ENCODE measurements at regions not wholly inside any gene's neighbourhood (a gene's known extent, or its start where the extent isn't known, plus 50 kb on each side); places are given as distances from the start of the nearest gene placed in this dataset.

DNA sequence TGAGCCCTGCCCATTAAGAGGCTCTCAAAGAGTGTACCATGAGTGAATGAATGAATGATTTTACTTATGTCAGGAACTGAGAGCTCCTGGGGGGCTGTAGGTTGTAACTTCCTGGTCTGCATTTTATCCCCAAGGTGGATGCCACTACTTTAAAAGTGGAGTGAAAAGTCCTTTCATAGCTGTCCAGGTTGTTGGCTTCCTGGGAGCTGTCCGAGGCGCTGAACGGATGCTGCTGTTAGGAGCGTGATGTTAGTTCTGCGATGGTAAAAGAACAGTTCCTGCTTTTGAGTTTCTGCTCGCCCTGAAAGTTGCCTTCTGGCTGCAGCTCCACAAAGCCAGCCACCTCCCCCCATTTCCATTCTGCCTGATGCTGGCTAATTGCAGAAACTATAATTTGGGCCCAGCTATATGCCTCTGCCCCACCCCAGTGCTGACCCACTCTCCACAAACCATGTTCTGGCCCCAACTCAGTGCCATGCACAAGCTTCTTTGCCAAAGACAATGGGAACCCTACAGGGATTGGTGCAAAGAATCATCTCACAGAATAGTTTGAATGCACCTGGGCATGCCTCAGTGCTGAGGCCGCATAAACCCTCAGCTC, 330.9 kb upstream of the CDH4 start:
- intact Hi-C loops (cut with DNase I): no loop called here
- H3K27ac ChIP-seq: no peak overlapping the region
- H3K27me3 ChIP-seq: no peaks in the 10 kb centered on the region
- no peak overlapping the region for H3K4me3 ChIP-seq
- H3K4me1 ChIP-seq (ENCODE audit: insufficient read depth): no peaks in the 10 kb centered on the region
- no peaks in the 10 kb centered on the region for H3K9me3 ChIP-seq
- H3K36me3 ChIP-seq: no peaks in the 10 kb centered on the region
- DNase-seq: peak in 3 of 5 donors; percentile 11 to 65 (median 22)
- TF ChIP-seq POLR2A (IDR thresholded peaks at IDR 0.05): no peak
- no peak for TF ChIP-seq EP300 (IDR thresholded peaks at IDR 0.05)
- TF ChIP-seq, protein P1, sequence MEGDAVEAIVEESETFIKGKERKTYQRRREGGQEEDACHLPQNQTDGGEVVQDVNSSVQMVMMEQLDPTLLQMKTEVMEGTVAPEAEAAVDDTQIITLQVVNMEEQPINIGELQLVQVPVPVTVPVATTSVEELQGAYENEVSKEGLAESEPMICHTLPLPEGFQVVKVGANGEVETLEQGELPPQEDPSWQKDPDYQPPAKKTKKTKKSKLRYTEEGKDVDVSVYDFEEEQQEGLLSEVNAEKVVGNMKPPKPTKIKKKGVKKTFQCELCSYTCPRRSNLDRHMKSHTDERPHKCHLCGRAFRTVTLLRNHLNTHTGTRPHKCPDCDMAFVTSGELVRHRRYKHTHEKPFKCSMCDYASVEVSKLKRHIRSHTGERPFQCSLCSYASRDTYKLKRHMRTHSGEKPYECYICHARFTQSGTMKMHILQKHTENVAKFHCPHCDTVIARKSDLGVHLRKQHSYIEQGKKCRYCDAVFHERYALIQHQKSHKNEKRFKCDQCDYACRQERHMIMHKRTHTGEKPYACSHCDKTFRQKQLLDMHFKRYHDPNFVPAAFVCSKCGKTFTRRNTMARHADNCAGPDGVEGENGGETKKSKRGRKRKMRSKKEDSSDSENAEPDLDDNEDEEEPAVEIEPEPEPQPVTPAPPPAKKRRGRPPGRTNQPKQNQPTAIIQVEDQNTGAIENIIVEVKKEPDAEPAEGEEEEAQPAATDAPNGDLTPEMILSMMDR (IDR thresholded peaks at IDR 0.05): no peak
- WGBS, 3 donors: 15 to 27% (median 17%) methylated on average over 7 of the region's 7 CpGs

DNA sequence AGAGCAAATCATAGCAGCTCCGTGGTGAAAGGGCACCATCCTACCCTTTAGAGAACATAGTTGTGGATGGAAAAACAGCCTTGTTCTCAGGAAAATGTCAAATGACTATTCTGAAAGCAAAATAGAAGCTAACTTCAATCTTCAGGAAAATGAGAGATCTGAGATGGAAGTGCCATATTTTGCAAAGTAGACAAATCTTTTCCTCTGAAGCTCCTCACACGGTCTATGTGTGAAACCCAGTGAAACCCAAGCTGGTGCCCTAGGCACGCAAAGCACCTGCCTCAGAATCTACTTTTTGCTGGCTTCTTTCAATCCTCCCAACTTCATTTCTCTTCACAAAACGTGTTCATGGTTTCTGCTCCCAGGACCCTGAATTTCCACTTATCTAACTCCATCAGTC, 325.2 kb upstream of the CDH4 start:
- Histone ChIP-seq H3K4me3 (no peak overlapping the region), H3K27ac (no peak overlapping the region), H3K9me3 (no peaks in the 10 kb centered on the region), H3K36me3 (no peaks in the 10 kb centered on the region), H3K27me3 (no peaks in the 10 kb centered on the region), H3K4me1 (ENCODE audit: insufficient read depth) (no peaks in the 10 kb centered on the region)
- TF ChIP-seq POLR2A (IDR thresholded peaks at IDR 0.05): no peak
- TF ChIP-seq, protein P1 (IDR thresholded peaks at IDR 0.05): no peak
- no peak for TF ChIP-seq EP300 (IDR thresholded peaks at IDR 0.05)
- intact Hi-C loops (cut with DNase I): no loop called here
- DNase-seq: no peak
- 69 to 78% (median 70%) methylated on average over 4 of the region's 4 CpGs for WGBS, 3 donors

DNA sequence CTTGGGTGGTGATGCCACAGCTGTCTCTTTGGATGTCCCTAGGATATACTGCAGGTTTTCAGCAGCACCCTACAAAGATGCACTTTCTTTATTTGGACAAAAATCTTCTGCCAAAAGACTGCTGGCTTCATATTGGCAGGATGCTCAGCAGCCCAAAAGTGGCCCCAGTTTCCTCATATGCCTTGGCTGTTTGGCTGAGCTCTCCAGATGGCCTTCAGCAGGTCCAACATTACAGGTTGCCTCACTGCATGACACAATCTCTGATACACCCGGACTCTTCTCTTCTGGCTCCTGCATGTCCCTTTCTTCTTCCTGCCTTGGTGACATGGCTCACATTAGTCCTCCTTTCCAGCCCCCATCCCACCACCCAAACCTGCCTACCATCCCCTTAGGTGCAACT, 323.7 kb upstream of the CDH4 start:
- Histone ChIP-seq H3K4me1 (ENCODE audit: insufficient read depth) (no peaks in the 10 kb centered on the region), H3K4me3 (no peak overlapping the region), H3K27me3 (no peaks in the 10 kb centered on the region), H3K9me3 (no peaks in the 10 kb centered on the region), H3K27ac (no peak overlapping the region), H3K36me3 (no peaks in the 10 kb centered on the region)
- DNase-seq: no peak
- WGBS, 3 donors: 61 to 88% (median 71%) methylated on average over 1 of the region's 1 CpG
- TF ChIP-seq, protein P1 (IDR thresholded peaks at IDR 0.05): no peak
- TF ChIP-seq EP300 (IDR thresholded peaks at IDR 0.05) (no peak), POLR2A (IDR thresholded peaks at IDR 0.05) (no peak)
- intact Hi-C loops (cut with DNase I): no loop called here

DNA sequence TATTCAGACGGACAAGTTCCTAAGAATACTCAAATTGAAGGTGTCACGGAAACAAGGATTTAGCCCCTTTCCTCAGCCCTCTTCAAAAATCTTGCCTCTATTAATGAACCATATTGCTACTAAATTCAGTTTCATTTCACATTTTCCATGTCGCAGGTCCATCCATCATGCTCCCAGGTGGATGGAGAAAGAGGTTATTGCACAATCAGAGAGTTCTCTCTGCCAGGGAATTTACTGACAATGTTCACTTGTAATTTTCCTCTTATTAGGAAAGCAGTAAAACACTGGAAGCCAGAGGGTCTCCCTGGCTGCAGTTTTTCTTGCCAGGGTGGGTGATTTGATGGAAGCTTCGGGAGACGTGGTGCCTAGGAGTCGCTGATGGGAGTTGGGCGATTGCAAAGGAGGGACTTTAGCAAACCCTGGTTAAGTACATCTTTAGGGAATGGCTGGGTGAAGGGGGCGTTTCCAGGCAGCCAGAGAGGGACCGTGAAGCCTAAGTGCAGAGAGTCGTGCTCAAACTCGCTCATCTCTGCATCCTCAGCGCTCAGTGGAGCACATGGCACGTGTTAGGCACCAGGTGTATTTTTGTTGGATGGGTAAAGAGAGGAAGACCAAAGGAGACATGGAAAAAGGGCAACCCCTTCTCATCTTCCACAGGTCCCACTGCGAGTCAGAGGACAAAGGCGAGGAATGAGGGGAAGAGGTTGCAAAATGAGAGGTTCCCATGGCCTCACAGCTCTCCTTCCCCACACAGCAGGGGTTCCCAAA, 321.9 kb upstream of the CDH4 start:
- H3K9me3 ChIP-seq: no peaks in the 10 kb centered on the region
- H3K36me3 ChIP-seq: no peaks in the 10 kb centered on the region
- TF ChIP-seq POLR2A (IDR thresholded peaks at IDR 0.05): no peak
- no peak for TF ChIP-seq EP300 (IDR thresholded peaks at IDR 0.05)
- TF ChIP-seq, protein P1 (IDR thresholded peaks at IDR 0.05): no peak
- intact Hi-C loops (cut with DNase I): no loop called here
- DNase-seq: no peak
- 69 to 77% (median 72%) methylated on average over 15 of the region's 15 CpGs for WGBS, 3 donors
- H3K4me3 ChIP-seq: no peak overlapping the region
- H3K27me3 ChIP-seq: no peaks in the 10 kb centered on the region
- no peaks in the 10 kb centered on the region for H3K4me1 ChIP-seq (ENCODE audit: insufficient read depth)
- no peak overlapping the region for H3K27ac ChIP-seq
